Mesendoderm (in vitro differentiated cells): ENCODE measurements at regions not wholly inside any gene's neighbourhood (a gene's known extent, or its start where the extent isn't known, plus 50 kb on each side); places are given as distances from the start of the nearest gene placed in this dataset.

Source experiments
- DNase-seq: peaks from one replicate; pipeline ENCODE4 v3.0.0; 2013
- H2AK5ac ChIP-seq: 2 replicates; pipeline ENCODE4 v1.6.1; 2013; ENCODE audit warnings: low read length, inconsistent platforms
- H2BK120ac ChIP-seq: 2 replicates; pipeline ENCODE4 v1.6.1; 2013; ENCODE audit warnings: low read depth, mild to moderate bottlenecking, low read length, moderate library complexity, mixed read lengths
- H2BK15ac ChIP-seq: replicated peaks from 2 replicates; pipeline ENCODE4 v1.6.1; 2013; ENCODE audit warnings: low read depth, mild to moderate bottlenecking, moderate library complexity
- H2BK5ac ChIP-seq: 2 replicates; pipeline ENCODE4 v1.6.1; 2013; ENCODE audit warnings: low read length, inconsistent platforms
- H3K18ac ChIP-seq: 2 replicates; pipeline ENCODE4 v1.6.1; 2013; ENCODE audit warnings: mild to moderate bottlenecking, low read length, mixed read lengths
- H3K23ac ChIP-seq: one replicate; pipeline ENCODE4 v1.6.1; 2013; ENCODE audit warnings: low read length
- H3K27ac ChIP-seq: 2 replicates; pipeline ENCODE4 v1.5.1; 2013; ENCODE audit warnings: low read depth, mild to moderate bottlenecking, inconsistent platforms, low read length, moderate library complexity
- H3K27me3 ChIP-seq: 2 replicates; pipeline ENCODE4 v1.6.1; 2013; ENCODE audit warnings: low read length, control low read depth, mild to moderate bottlenecking, inconsistent platforms; ENCODE audit not compliant: insufficient read depth, poor library complexity
- H3K36me3 ChIP-seq: 2 replicates; pipeline ENCODE4 v1.6.1; 2013; ENCODE audit warnings: low read length, inconsistent platforms; ENCODE audit not compliant: control insufficient read depth, insufficient read depth
- H3K4ac ChIP-seq: one replicate; pipeline ENCODE4 v1.6.1; 2013; ENCODE audit warnings: low read depth, mild to moderate bottlenecking, low read length, moderate library complexity
- H3K4me1 ChIP-seq: 2 replicates; pipeline ENCODE4 v1.6.1; 2013; ENCODE audit warnings: low read depth, low read length, inconsistent platforms; ENCODE audit not compliant: control insufficient read depth
- H3K4me2 ChIP-seq: 2 replicates; pipeline ENCODE4 v1.6.1; 2013; ENCODE audit warnings: low read length
- H3K4me3 ChIP-seq: 2 replicates; pipeline ENCODE4 v1.5.1; 2013; ENCODE audit warnings: mild to moderate bottlenecking, low read length
- H3K56ac ChIP-seq: one replicate; pipeline ENCODE4 v1.6.1; 2013; ENCODE audit warnings: low read length
- H3K79me1 ChIP-seq: 2 replicates; pipeline ENCODE4 v1.6.1; 2013; ENCODE audit warnings: low read length, inconsistent platforms
- H3K79me2 ChIP-seq: 2 replicates; pipeline ENCODE4 v1.6.1; 2013; ENCODE audit warnings: mild to moderate bottlenecking, low read length; ENCODE audit not compliant: control insufficient read depth, insufficient read depth
- H3K9ac ChIP-seq: 2 replicates; pipeline ENCODE4 v1.6.1; 2013; ENCODE audit warnings: low read length, inconsistent platforms
- H4K5ac ChIP-seq: one replicate; pipeline ENCODE4 v1.6.1; 2013; ENCODE audit warnings: low read length
- H4K8ac ChIP-seq: one replicate; pipeline ENCODE4 v1.6.1; 2013; ENCODE audit warnings: low read depth, mild to moderate bottlenecking, control low read depth, low read length, moderate library complexity
- WGBS: extraction: QIAGEN DNeasy Blood & Tissue Kit; methylation state at CpG from one replicate; pipeline ENCODE4 v1.1.7; 2013; ENCODE audit warnings: low lambda C conversion rate, missing lambda C conversion rate; ENCODE audit not compliant: insufficient coverage; ENCODE audit errors: extremely low coverage; 5-methylcytosine and 5-hydroxymethylcytosine counted together

DNA sequence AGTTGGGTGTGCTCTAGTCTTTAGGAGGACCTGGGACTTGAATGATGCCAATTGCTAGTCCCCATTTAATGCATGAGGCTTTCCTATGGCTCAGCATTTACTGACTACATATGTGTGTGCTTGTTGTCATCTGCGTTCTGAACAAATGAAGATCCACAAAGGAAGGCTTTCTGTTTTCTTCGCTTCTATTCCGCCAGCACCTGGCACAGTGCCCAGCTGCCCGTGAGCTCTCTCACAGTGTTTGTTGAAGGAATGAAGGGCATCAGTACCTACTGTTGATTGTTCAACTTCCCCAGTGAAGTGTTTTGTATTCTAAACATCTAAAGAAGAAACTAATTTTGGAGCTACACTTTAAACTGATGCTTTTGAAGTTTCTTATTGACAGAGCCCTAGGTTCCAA, 122.4 kb upstream of the LINC00305 start:
- H3K27me3 ChIP-seq: no peaks in the 10 kb centered on the region
- no CpG with 5 or more reads among the region's 4 CpGs for whole genome bisulfite sequencing

DNA sequence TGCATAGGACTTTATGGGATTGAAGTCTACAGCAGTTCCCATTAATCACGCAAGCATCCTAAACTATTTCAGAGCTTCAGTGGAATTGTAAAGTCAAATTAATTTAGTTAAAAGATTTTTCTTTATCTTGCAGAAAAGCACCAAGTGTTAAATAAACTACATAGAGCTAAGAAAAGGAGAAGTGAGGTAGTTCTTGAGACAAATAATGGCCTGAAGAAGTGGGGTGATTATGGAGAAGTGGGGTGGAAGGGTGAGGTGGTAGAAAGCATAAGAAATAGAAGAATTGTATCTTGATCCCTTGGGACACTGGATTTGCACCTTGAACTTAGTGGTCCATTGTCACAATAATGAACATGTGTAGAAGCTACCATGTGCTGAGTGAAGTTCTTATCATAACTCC, 121.7 kb upstream of the LINC00305 start:
- Histone ChIP-seq H4K5ac (no peak overlapping the region), H3K79me2 (no peaks in the 10 kb centered on the region), H4K8ac (no peak overlapping the region), H3K79me1 (no peaks in the 10 kb centered on the region), H2BK120ac (no peak overlapping the region), H3K23ac (no peak overlapping the region), H3K18ac (no peak overlapping the region), H3K4me2 (no peak overlapping the region), H3K4ac (no peak overlapping the region), H3K27me3 (no peaks in the 10 kb centered on the region), H3K36me3 (no peaks in the 10 kb centered on the region), H3K9ac (no peak overlapping the region), H2BK5ac (no peak overlapping the region), H3K4me3 (no peak overlapping the region), H2AK5ac (no peak overlapping the region), H2BK15ac (no peak overlapping the region), H3K4me1 (peaks cover 2% of the 10 kb centered on the region), H3K56ac (no peak overlapping the region), H3K27ac (no peak overlapping the region)
- DNase-seq: no peak
- WGBS: no CpG with 5 or more reads among the region's 1 CpG

More for the DNA sequence above, 122.4 kb upstream of the LINC00305 start:
- Histone ChIP-seq H2BK15ac (no peak overlapping the region), H2BK120ac (no peak overlapping the region), H3K56ac (no peak overlapping the region), H3K4me3 (no peak overlapping the region), H3K9ac (no peak overlapping the region), H2AK5ac (no peak overlapping the region), H3K79me2 (no peaks in the 10 kb centered on the region), H3K36me3 (no peaks in the 10 kb centered on the region), H3K4ac (no peak overlapping the region), H3K79me1 (no peaks in the 10 kb centered on the region), H3K27ac (no peak overlapping the region), H3K4me2 (no peak overlapping the region), H3K4me1 (peaks cover 2% of the 10 kb centered on the region), H2BK5ac (no peak overlapping the region), H3K18ac (no peak overlapping the region), H3K23ac (no peak overlapping the region), H4K8ac (no peak overlapping the region), H4K5ac (no peak overlapping the region)
- DNase-seq: no peak

DNA sequence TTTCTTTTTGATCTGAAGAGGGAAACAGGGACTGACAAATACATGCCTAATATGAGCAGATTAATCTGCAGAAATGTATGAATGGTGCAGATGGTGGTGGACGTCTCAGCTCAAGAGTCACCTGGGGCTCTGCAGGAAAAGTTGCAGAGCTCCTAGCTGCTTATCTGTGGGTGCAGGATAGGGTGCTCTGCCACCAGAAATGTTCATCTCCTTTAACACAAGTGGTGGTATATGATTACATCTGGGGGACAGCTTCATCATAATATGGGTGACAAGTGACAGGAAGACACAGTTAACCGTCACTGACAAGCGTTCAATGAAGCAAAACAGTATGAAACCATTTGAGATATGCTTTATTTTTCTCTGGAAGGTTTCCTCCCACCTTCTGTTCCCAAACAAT, 121.2 kb upstream of the LINC00305 start:
- Histone ChIP-seq H3K56ac (no peak overlapping the region), H3K79me1 (no peaks in the 10 kb centered on the region), H3K36me3 (no peaks in the 10 kb centered on the region), H3K4me2 (no peak overlapping the region), H4K5ac (no peak overlapping the region), H3K4me1 (peaks cover 2% of the 10 kb centered on the region), H3K18ac (no peak overlapping the region), H3K27ac (no peak overlapping the region), H3K79me2 (no peaks in the 10 kb centered on the region), H2AK5ac (no peak overlapping the region), H3K27me3 (no peaks in the 10 kb centered on the region), H4K8ac (no peak overlapping the region), H2BK120ac (no peak overlapping the region), H3K9ac (no peak overlapping the region), H2BK5ac (no peak overlapping the region), H3K4me3 (no peak overlapping the region), H3K4ac (no peak overlapping the region), H2BK15ac (no peak overlapping the region), H3K23ac (no peak overlapping the region)
- no CpG with 5 or more reads among the region's 3 CpGs for WGBS
- no peak for DNase-seq

DNA sequence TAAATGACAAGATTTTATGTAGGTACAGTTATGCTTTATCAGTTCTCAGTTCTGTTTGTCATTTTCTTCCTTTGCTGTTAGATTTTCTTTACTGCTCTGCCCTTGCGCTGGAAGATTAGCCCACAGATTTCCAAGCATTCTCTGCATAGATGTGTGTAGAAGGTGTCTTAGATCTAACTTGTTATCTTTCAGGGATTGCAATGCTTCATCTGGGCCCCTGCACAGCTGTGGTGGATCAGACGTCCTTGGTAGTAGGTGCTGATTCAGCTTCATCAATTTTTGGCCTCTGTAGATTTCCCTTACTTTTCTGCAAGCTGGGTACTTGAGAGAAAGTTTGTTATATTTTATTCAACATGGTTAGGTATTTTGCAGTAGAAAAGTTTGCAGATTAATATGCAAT, 115.3 kb upstream of the LINC00305 start:
- Histone ChIP-seq H3K79me1 (no peaks in the 10 kb centered on the region), H3K27me3 (no peaks in the 10 kb centered on the region), H3K56ac (no peak overlapping the region), H3K18ac (no peak overlapping the region), H2AK5ac (no peak overlapping the region), H2BK5ac (no peak overlapping the region), H3K4me1 (no peaks in the 10 kb centered on the region), H4K5ac (no peak overlapping the region), H3K27ac (no peak overlapping the region), H3K79me2 (no peaks in the 10 kb centered on the region), H3K36me3 (no peaks in the 10 kb centered on the region), H3K4me3 (no peak overlapping the region), H4K8ac (no peak overlapping the region), H3K9ac (no peak overlapping the region), H2BK120ac (no peak overlapping the region), H3K23ac (no peak overlapping the region), H3K4me2 (no peak overlapping the region), H2BK15ac (no peak overlapping the region), H3K4ac (no peak overlapping the region)
- no peak for DNase-seq
- no CpG with 5 or more reads among the region's 2 CpGs for WGBS

DNA sequence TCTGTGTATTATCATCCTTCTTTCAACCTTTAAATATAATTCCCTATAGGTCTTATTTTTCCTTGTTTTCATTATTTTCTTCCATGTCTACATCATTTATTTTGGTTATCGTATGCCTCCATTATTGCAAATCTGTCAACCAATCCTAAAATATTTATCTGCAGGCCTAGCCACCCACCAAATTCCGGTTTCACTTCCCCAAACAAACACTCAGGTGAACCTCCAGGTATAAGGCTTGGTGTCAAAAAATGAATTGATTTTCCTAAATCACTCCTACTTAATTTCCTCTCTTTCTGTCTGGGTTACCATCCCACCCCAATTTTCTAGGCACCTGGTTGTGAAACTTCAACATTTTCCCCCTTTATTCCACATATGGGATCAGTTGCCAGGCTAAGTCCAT, 111.9 kb upstream of the LINC00305 start:
- H3K27me3 ChIP-seq: no peaks in the 10 kb centered on the region
- H3K18ac ChIP-seq: no peak overlapping the region
- H3K79me2 ChIP-seq: no peaks in the 10 kb centered on the region
- H4K8ac ChIP-seq: no peak overlapping the region
- no peak overlapping the region for H3K4me3 ChIP-seq
- no peak overlapping the region for H2BK120ac ChIP-seq
- no peak overlapping the region for H4K5ac ChIP-seq
- H3K23ac ChIP-seq: no peak overlapping the region
- H3K4ac ChIP-seq: no peak overlapping the region
- H3K27ac ChIP-seq: no peak overlapping the region
- H3K36me3 ChIP-seq: no peaks in the 10 kb centered on the region
- H3K9ac ChIP-seq: no peak overlapping the region
- WGBS: no CpG with 5 or more reads among the region's 2 CpGs
- H3K4me1 ChIP-seq: no peaks in the 10 kb centered on the region
- no peak overlapping the region for H2AK5ac ChIP-seq
- H3K56ac ChIP-seq: no peak overlapping the region
- H3K79me1 ChIP-seq: no peaks in the 10 kb centered on the region
- no peak for DNase-seq
- H3K4me2 ChIP-seq: no peak overlapping the region
- H2BK5ac ChIP-seq: no peak overlapping the region
- no peak overlapping the region for H2BK15ac ChIP-seq

DNA sequence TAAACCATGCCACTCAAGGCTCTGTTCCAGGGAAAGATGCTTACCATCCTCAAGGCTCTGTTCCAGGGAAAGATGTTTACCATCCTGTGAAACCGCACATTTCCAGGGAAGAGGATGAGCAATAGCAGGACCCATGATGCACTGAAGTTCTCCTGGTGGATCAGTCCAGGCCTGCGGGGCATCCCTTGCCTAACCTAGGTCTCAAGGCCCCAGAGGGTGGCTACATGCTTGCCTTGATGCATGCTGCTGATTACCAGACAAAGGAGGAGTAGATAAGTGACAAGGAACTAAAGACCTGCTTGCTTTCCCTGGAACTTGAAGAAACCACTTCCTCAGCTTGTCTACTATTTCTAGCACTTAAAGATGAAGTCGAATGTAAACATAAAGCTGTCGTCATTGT, 111.0 kb upstream of the LINC00305 start:
- H3K9ac ChIP-seq: no peak overlapping the region
- H2BK120ac ChIP-seq: no peak overlapping the region
- H3K4me2 ChIP-seq: no peak overlapping the region
- H3K56ac ChIP-seq: no peak overlapping the region
- H4K5ac ChIP-seq: no peak overlapping the region
- H3K79me2 ChIP-seq: no peaks in the 10 kb centered on the region
- H3K4me3 ChIP-seq: no peak overlapping the region
- H3K4me1 ChIP-seq: no peaks in the 10 kb centered on the region
- no peak overlapping the region for H4K8ac ChIP-seq
- H2BK5ac ChIP-seq: no peak overlapping the region
- no peaks in the 10 kb centered on the region for H3K36me3 ChIP-seq
- no peak overlapping the region for H2AK5ac ChIP-seq
- no CpG with 5 or more reads among the region's 4 CpGs for WGBS
- no peaks in the 10 kb centered on the region for H3K79me1 ChIP-seq
- H3K27me3 ChIP-seq: no peaks in the 10 kb centered on the region
- H3K18ac ChIP-seq: no peak overlapping the region
- H3K27ac ChIP-seq: no peak overlapping the region
- H3K23ac ChIP-seq: no peak overlapping the region
- H3K4ac ChIP-seq: no peak overlapping the region
- peak; percentile 68 for DNase-seq
- no peak overlapping the region for H2BK15ac ChIP-seq
